ENCODE measurements at regions not wholly inside any gene's neighbourhood (a gene's known extent, or its start where the extent isn't known, plus 50 kb on each side); places are given as distances from the start of the nearest gene placed in this dataset.

DNA sequence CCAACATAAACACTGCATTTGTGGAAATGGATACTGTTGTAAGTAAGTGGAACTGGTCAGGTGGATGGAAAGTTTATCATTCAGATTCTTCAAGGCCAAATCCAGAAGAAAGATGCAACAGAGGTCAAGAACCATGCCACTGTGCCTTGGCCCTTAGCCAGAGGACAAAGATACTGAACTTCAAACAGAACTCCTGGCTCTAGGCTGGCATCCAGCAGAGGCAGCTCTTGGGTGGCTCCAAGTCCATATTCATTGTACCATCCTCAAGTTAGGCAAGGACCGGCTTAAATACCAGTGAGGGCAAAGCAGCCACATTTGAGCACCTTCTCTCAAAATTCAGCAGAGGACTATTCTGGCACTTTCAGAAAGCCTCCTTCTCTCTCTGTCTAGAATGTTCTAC lies 53.2 kb downstream of the DNAAF9 start:
- TF ChIP-seq, protein P1, sequence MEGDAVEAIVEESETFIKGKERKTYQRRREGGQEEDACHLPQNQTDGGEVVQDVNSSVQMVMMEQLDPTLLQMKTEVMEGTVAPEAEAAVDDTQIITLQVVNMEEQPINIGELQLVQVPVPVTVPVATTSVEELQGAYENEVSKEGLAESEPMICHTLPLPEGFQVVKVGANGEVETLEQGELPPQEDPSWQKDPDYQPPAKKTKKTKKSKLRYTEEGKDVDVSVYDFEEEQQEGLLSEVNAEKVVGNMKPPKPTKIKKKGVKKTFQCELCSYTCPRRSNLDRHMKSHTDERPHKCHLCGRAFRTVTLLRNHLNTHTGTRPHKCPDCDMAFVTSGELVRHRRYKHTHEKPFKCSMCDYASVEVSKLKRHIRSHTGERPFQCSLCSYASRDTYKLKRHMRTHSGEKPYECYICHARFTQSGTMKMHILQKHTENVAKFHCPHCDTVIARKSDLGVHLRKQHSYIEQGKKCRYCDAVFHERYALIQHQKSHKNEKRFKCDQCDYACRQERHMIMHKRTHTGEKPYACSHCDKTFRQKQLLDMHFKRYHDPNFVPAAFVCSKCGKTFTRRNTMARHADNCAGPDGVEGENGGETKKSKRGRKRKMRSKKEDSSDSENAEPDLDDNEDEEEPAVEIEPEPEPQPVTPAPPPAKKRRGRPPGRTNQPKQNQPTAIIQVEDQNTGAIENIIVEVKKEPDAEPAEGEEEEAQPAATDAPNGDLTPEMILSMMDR (IDR thresholded peaks at IDR 0.05 in 2 of 3, conservative IDR thresholded peaks at IDR 0.05 in 1 of 3; ENCODE audit: control insufficient read depth in 2 of 3, extremely low read depth in 1 of 3, insufficient read depth in 1 of 3, low read depth in 3 of 3, low read length in 3 of 3), result no peak
- TF ChIP-seq ASH2L (IDR thresholded peaks at IDR 0.05; ENCODE audit: borderline replicate concordance, low read depth) (no peak), FOXK2 (IDR thresholded peaks at IDR 0.05) (no peak), JUND (IDR thresholded peaks at IDR 0.05; ENCODE audit: low read depth, low read length) (no peak)
